SJSA1 (cell line): ENCODE measurements at regions not wholly inside any gene's neighbourhood (a gene's known extent, or its start where the extent isn't known, plus 50 kb on each side); places are given as distances from the start of the nearest gene placed in this dataset.
"Not testable (repeated sequence)": the region's sequence is repeated elsewhere in the genome, so short reads cannot be mapped to it uniquely, and the experiment has no call there.

Source experiments
- DNase-seq, 2 experiments: peaks; one replicate each; pipeline ENCODE4 v3.0.0-alpha.2; 2015 to 2020; ENCODE audit warnings: low spot score in 2 of 2, low read depth in 1 of 2
- H3K27ac ChIP-seq: fragments of 250-450 bp; sonication (Bioruptor Pico); 2 replicates; pipeline ENCODE4 v1.5.1; 2020; ENCODE audit warnings: mild to moderate bottlenecking, moderate library complexity
- H3K27me3 ChIP-seq: fragments of 250-450 bp; sonication (Bioruptor Pico); replicated peaks from 2 replicates; pipeline ENCODE4 v1.5.1; 2020; ENCODE audit warnings: mild to moderate bottlenecking, moderate library complexity
- H3K36me3 ChIP-seq: fragments of 250-450 bp; sonication (Bioruptor Pico); 2 replicates; pipeline ENCODE4 v1.5.1; 2020; ENCODE audit warnings: mild to moderate bottlenecking
- H3K4me1 ChIP-seq: fragments of 250-450 bp; sonication (Bioruptor Pico); replicated peaks from 2 replicates; pipeline ENCODE4 v1.6.1; 2021; ENCODE audit warnings: mild to moderate bottlenecking
- H3K4me3 ChIP-seq: fragments of 250-450 bp; sonication (Bioruptor Pico); 2 replicates; pipeline ENCODE4 v1.5.1; 2020; ENCODE audit warnings: mild to moderate bottlenecking
- H3K9me3 ChIP-seq: fragments of 250-450 bp; sonication (Bioruptor Pico); replicated peaks from 2 replicates; pipeline ENCODE4 v1.5.1; 2020; ENCODE audit warnings: mild to moderate bottlenecking

GRCh38 chr12:59365133-59365532 is 230.7 kb upstream of the SLC16A7 start:
- DNase-seq = no peak
- Histone ChIP-seq H3K9me3 (no peaks in the 10 kb centered on the region), H3K27ac (no peak overlapping the region), H3K27me3 (no peaks in the 10 kb centered on the region; the same call in 1 of the 2 replicates), H3K4me1 (no peaks in the 10 kb centered on the region), H3K36me3 (no peaks in the 10 kb centered on the region), H3K4me3 (no peak overlapping the region)

DNA sequence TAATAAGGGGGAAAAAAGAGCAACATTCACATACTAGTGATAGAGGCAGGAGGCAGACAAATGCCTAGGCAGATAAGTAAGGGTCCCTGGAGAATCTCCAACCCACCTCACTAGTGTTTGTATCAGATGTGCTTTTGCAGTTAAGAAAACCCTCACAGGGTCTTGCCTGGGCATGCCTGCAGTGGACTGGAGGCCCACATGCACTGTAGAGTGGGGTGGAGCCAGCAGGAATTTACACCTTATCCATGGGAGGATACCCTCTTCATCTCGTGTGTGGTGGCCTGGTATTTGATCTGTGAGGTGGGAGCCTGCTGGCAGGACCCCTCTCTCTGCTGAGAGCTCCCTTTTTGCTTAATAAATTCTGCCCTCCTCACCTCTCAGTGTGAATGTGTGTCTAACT is 238.0 kb upstream of the SLC16A7 start:
- no peak for DNase-seq
- no peak overlapping the region for H3K27ac ChIP-seq
- no peaks in the 10 kb centered on the region for H3K9me3 ChIP-seq
- no peaks in the 10 kb centered on the region for H3K36me3 ChIP-seq
- H3K27me3 ChIP-seq = no peaks in the 10 kb centered on the region
- H3K4me3 ChIP-seq = no peak overlapping the region
- no peaks in the 10 kb centered on the region for H3K4me1 ChIP-seq

- not testable (repeated sequence) for H3K27ac ChIP-seq, H3K4me3 ChIP-seq, H3K9me3 ChIP-seq, DNase-seq, H3K27me3 ChIP-seq, H3K4me1 ChIP-seq, H3K36me3 ChIP-seq
Observed at GRCh38 chr12:59346248-59346647, 249.6 kb upstream of the SLC16A7 start.

DNA sequence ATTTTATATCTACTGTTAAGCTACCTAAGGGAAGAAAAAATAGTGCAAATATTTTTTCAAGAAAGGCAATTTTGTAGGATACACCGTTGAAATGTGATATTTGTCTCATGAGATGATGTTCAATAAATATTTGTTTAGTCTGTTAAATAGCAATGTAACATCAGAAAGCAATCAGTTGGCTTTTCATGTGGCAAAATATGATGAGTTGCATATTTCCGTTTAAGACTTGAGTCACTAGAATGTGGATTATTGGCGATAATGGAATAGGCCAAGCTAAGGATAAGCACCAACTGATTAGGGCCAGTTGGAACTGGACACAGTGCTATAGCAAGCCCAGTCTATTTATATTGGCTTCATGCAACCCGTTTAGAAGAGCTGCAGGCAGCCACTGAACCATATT is 250.4 kb upstream of the SLC16A7 start:
- no peak for DNase-seq
- Histone ChIP-seq H3K9me3 (no peaks in the 10 kb centered on the region), H3K4me3 (no peak overlapping the region), H3K36me3 (no peaks in the 10 kb centered on the region), H3K4me1 (no peaks in the 10 kb centered on the region), H3K27me3 (no peaks in the 10 kb centered on the region), H3K27ac (no peak overlapping the region)

GRCh38 chr12:59344224-59344623 is 251.6 kb upstream of the SLC16A7 start:
- no peak overlapping the region for H3K27ac ChIP-seq
- no peak overlapping the region for H3K4me3 ChIP-seq
- no peaks in the 10 kb centered on the region for H3K27me3 ChIP-seq
- no peaks in the 10 kb centered on the region for H3K9me3 ChIP-seq
- H3K36me3 ChIP-seq = no peaks in the 10 kb centered on the region
- no peak for DNase-seq
- H3K4me1 ChIP-seq = no peaks in the 10 kb centered on the region

DNA sequence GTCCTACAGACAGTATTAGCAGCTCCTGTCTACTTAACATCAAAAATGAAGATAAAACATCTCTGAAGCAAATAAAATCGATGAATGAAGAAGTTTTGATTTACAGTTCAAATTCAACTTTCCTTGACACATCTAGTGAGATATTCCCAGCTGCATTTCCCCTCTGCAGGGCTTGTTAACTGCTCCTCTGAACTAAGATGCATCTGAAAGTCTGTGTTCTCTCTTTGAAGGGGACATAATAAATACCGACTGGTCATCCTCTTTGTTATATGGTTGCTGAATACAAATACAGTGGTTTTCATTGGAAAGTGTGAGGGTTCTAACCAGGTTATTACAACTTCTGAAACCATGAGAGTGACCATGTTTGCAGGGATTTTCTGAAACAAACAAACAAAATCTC is 266.4 kb upstream of the SLC16A7 start:
- Histone ChIP-seq H3K36me3 (no peaks in the 10 kb centered on the region), H3K27me3 (peaks cover 5% of the 10 kb centered on the region; the same call in 1 of the 2 replicates), H3K4me1 (no peaks in the 10 kb centered on the region), H3K9me3 (no peaks in the 10 kb centered on the region), H3K27ac (no peak overlapping the region), H3K4me3 (no peak overlapping the region)
- DNase-seq = no peak

- H3K9me3 ChIP-seq, H3K27ac ChIP-seq, H3K4me3 ChIP-seq, H3K27me3 ChIP-seq, H3K4me1 ChIP-seq, H3K36me3 ChIP-seq, DNase-seq: not testable (repeated sequence)
Observed at GRCh38 chr12:59328395-59329075, 267.3 kb upstream of the SLC16A7 start.

- H3K4me1 ChIP-seq, DNase-seq, H3K9me3 ChIP-seq, H3K27ac ChIP-seq, H3K4me3 ChIP-seq, H3K27me3 ChIP-seq, H3K36me3 ChIP-seq: not testable (repeated sequence)
Observed at GRCh38 chr12:59326457-59326856, 269.4 kb upstream of the SLC16A7 start.

GRCh38 chr12:59322473-59322872 is 273.4 kb upstream of the SLC16A7 start:
- DNase-seq = no peak
- H3K36me3 ChIP-seq = no peaks in the 10 kb centered on the region

GRCh38 chr12:59321278-59321677 is 274.6 kb upstream of the SLC16A7 start:
- Histone ChIP-seq H3K9me3 (no peaks in the 10 kb centered on the region), H3K4me3 (no peak overlapping the region), H3K36me3 (no peaks in the 10 kb centered on the region), H3K27me3 (no peaks in the 10 kb centered on the region), H3K27ac (no peak overlapping the region), H3K4me1 (no peaks in the 10 kb centered on the region)
- no peak for DNase-seq

More at GRCh38 chr12:59322473-59322872, 273.4 kb upstream of the SLC16A7 start:
- H3K27ac ChIP-seq = no peak overlapping the region
- no peaks in the 10 kb centered on the region for H3K4me1 ChIP-seq
- no peaks in the 10 kb centered on the region for H3K9me3 ChIP-seq
- no peaks in the 10 kb centered on the region for H3K27me3 ChIP-seq
- H3K4me3 ChIP-seq = no peak overlapping the region

GRCh38 chr12:59320112-59320511 is 275.7 kb upstream of the SLC16A7 start:
- H3K27me3 ChIP-seq = no peaks in the 10 kb centered on the region
- DNase-seq = no peak
- H3K9me3 ChIP-seq = no peaks in the 10 kb centered on the region
- no peak overlapping the region for H3K27ac ChIP-seq
- no peak overlapping the region for H3K4me3 ChIP-seq
- H3K36me3 ChIP-seq = no peaks in the 10 kb centered on the region
- no peaks in the 10 kb centered on the region for H3K4me1 ChIP-seq

DNA sequence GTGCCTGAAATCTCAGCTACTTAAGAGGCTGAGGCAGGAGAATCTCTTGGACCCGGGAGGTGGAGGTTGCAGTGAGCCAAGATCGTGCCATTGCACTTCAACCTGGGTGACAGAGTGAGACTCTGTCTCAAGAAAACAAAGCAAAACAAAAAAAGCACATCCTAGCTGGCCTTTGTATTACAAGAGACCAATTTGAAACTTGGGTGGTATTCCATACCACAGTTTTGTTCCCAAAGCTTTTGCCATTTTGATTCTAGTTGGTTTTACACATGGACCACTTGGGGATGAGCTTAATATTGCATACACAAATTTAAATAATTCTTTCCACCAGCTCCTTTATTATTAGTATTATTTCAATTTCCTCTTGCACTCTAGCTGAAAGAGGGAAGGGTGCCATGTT is 276.9 kb upstream of the SLC16A7 start:
- Histone ChIP-seq H3K27ac (no peak overlapping the region), H3K4me1 (no peaks in the 10 kb centered on the region), H3K9me3 (no peaks in the 10 kb centered on the region), H3K27me3 (no peaks in the 10 kb centered on the region), H3K4me3 (no peak overlapping the region), H3K36me3 (no peaks in the 10 kb centered on the region)
- DNase-seq = no peak

- no peaks in the 10 kb centered on the region for H3K4me1 ChIP-seq
- no peaks in the 10 kb centered on the region for H3K27me3 ChIP-seq
- DNase-seq = no peak
- H3K4me3 ChIP-seq = no peak overlapping the region
- H3K36me3 ChIP-seq = no peaks in the 10 kb centered on the region
- H3K27ac ChIP-seq = no peak overlapping the region
- no peaks in the 10 kb centered on the region for H3K9me3 ChIP-seq
Observed at GRCh38 chr12:59317598-59317997, 278.2 kb upstream of the SLC16A7 start.

GRCh38 chr12:59316938-59317337 is 278.9 kb upstream of the SLC16A7 start:
- H3K9me3 ChIP-seq = no peaks in the 10 kb centered on the region
- no peak overlapping the region for H3K27ac ChIP-seq
- no peaks in the 10 kb centered on the region for H3K4me1 ChIP-seq
- no peaks in the 10 kb centered on the region for H3K36me3 ChIP-seq
- no peak for DNase-seq
- H3K27me3 ChIP-seq = no peaks in the 10 kb centered on the region
- no peak overlapping the region for H3K4me3 ChIP-seq

DNA sequence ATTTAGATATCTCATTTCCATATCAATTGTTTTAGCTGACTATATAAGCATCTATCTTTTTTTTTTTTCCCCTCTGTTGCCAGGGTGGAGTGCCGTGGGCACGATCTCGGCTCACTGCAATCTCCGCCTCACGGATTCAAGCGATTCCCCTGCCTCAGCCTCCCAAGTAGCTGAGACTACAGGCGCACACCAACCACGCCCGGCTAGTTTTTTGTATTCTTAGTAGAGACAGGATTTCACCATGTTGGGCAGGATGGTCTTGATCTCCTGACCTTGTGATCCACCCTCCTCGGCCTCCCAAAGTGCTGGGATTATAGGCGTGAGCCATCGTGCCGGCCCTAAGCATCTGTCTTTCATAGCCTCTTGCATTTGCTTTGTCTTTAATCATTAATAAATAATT is 279.5 kb upstream of the SLC16A7 start:
- not testable (repeated sequence) for H3K36me3 ChIP-seq, H3K4me3 ChIP-seq, DNase-seq, H3K27me3 ChIP-seq, H3K4me1 ChIP-seq, H3K9me3 ChIP-seq, H3K27ac ChIP-seq
